ENCODE measurements at regions not wholly inside any gene's neighbourhood (a gene's known extent, or its start where the extent isn't known, plus 50 kb on each side); places are given as distances from the start of the nearest gene placed in this dataset.

DNA sequence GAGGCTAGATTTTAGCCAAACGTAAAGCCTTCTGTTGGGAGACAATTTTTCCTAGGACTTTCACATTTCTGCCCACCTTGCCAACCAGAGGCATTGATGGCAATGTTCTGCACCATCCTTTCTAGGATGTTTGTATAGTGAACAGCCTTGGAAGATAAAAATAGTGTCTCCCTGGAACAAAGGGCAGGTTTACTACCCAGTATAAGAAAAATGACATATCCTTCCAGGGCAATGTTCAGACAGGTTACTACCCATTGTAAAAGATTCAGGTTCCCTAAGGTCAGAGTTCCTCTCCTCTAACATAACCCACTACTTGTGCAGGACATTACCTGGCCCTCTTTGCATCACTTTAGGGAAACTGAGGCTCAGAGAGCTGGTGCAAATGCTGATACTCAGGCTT lies 248.2 kb upstream of the VEPH1 start:
- Histone ChIP-seq H3K4me3 (no peak overlapping the region), H3K27me3 (no peaks in the 10 kb centered on the region), H3K9me3 (no peaks in the 10 kb centered on the region), H3K36me3 (no peaks in the 10 kb centered on the region)
- no peak for DNase-seq

DNA sequence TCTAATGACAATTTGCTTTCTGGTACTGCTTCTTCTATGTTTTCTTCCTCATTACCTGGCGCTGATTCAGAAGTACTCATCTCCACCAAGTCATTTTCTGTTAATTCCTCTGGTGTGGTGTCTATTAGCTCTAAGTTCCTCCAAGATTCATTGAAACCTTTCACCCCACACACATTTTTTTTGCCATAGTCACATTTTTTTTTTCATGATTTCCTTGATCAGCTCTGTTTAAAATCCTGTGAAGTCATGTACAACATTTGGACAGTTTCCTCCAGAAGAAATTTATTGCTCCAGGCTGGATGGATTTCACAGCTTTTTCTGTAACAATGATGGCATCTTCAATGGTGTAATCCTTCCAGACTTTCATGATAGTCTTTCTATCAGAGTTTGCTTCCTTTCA lies 243.2 kb upstream of the VEPH1 start:
- H3K36me3 ChIP-seq = no peaks in the 10 kb centered on the region
- H3K9me3 ChIP-seq = peaks cover 2% of the 10 kb centered on the region
- no peaks in the 10 kb centered on the region for H3K27me3 ChIP-seq
- H3K4me3 ChIP-seq = no peak overlapping the region
- no peak for DNase-seq

DNA sequence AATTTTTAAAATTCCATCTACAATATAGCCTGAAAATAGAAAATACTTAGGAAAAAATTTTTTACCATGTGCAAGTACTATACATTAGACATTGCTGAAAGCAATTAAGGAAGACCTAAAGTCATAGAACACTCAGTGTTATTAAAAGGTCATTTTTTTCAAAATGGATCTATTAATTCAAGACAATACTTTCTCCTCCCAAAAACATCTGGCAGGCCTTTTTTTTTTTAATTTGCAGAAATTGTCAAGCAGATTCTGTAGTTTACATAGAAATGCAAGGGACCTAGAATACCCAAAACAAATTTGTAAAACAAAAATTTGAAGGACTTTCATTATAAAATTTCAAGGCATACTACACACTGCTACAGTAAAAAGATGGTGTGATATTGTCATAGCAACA lies 238.4 kb upstream of the VEPH1 start:
- Histone ChIP-seq H3K9me3 (peaks cover 2% of the 10 kb centered on the region), H3K27me3 (no peaks in the 10 kb centered on the region), H3K36me3 (no peaks in the 10 kb centered on the region), H3K4me3 (no peak overlapping the region)
- DNase-seq = no peak

DNA sequence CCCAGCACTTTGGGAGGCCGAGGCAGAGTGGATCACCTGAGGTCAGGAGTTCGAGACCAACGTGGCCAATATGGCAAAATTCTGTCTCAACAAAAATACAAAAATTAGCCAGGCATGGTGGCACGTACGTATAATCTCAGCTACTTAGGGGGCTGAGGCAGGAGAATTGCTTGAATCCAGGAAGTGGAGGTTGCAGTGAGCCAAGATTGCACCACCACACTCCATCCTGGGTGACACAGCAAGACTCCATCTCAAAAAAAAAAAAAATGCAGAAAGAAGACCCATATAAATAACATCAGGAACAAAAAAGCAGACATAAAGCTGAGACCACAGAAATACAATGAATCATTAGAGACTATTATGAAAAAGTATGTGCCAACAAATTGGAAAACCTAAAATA lies 235.2 kb upstream of the VEPH1 start:
- Histone ChIP-seq H3K36me3 (no peaks in the 10 kb centered on the region), H3K4me3 (no peak overlapping the region), H3K27me3 (no peaks in the 10 kb centered on the region), H3K9me3 (no peaks in the 10 kb centered on the region)
- no peak for DNase-seq

DNA sequence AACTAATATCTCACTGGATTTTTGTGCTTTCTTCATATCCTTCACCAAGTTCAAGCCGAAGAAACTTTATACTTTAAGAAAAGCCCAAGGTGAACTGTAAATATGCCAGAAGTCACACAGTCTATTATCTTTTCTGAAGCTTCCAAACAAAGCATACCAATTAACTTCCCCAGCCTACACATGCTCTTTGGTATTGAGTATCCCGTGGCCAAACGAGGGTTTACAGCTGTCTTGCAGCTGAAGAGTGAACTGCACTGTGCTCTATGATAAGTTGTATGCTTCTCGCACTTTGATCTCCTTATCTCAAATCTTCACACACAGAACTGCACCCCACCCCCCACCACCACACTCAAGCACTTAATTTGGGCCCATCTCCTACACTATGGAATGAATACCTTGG lies 215.6 kb upstream of the VEPH1 start:
- DNase-seq = no peak
- H3K4me3 ChIP-seq = no peak overlapping the region
- H3K36me3 ChIP-seq = no peaks in the 10 kb centered on the region
- H3K9me3 ChIP-seq = no peaks in the 10 kb centered on the region; the same call in none of the 2 replicates
- H3K27me3 ChIP-seq = no peaks in the 10 kb centered on the region; the same call in 1 of the 2 replicates

DNA sequence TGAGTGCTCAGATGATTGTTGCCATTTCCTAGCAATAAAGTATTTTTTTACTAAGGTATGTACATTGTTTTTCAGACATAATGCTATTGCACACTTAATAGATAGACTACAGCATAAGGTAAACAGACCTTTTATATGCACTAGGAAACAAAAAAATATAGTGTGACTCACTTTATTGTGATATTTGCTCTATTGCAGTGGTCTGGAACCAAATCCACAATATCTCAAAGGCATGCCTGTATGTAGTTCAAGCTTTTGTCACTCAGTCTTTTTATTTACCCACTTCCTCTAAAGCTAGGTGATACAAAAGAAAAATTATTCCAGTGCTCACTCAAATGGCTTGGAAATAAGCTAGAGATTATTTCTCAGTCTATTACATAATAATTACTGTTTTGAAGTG lies 209.9 kb upstream of the VEPH1 start:
- no peak overlapping the region for H3K4me3 ChIP-seq
- no peaks in the 10 kb centered on the region for H3K36me3 ChIP-seq
- no peak for DNase-seq
- no peaks in the 10 kb centered on the region; the same call in 1 of the 2 replicates for H3K27me3 ChIP-seq
- peaks cover 4% of the 10 kb centered on the region; the same call in 1 of the 2 replicates for H3K9me3 ChIP-seq

DNA sequence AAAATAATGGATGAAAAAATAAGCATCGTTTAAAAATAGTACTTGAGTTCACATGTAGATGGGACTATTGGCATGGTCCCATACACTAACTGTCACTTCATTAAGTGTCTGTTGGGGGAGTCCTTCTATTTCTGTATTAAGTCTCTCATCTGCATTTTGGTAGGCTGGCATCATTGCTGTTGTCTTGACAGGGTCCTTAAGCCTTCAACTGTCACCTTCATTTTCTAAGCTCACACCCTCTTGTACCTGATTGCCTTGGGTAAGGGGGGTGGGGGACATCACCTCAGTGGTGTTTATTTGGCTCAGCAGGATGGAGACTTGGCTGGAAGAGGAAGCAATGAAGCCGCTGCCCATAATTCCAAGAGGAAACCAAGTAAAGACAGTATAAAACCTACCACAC lies 202.0 kb upstream of the VEPH1 start:
- DNase-seq = no peak
- Histone ChIP-seq H3K36me3 (no peaks in the 10 kb centered on the region), H3K4me3 (no peak overlapping the region)

DNA sequence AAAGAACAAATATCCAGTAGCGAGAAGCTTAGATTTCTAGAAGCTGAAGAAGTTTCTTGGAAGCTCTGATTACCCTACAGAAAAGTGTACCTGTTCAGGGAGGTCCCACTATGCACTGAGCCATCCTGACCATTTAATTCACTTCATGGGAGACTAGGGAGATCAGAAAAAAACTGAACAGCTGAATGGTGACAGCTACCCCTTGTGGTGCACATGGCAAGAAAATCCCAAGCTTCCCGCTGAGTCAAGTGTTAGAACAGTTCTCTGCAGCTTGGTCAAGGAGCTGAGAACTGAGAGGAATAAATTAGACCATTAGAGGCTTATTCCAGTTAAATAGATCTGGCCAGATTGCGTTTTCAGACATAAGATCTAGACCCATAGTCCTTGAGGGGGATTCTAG lies 197.2 kb upstream of the VEPH1 start:
- DNase-seq = no peak
- Histone ChIP-seq H3K4me3 (no peak overlapping the region), H3K27me3 (peaks cover 4% of the 10 kb centered on the region), H3K9me3 (no peaks in the 10 kb centered on the region), H3K36me3 (no peaks in the 10 kb centered on the region)

More for the DNA sequence above, 202.0 kb upstream of the VEPH1 start:
- Histone ChIP-seq H3K9me3 (0 out of 2 replicates have a peak, but pooled peaks cover 3% of the 10 kb centered on the region), H3K27me3 (peaks cover 4% of the 10 kb centered on the region)

DNA sequence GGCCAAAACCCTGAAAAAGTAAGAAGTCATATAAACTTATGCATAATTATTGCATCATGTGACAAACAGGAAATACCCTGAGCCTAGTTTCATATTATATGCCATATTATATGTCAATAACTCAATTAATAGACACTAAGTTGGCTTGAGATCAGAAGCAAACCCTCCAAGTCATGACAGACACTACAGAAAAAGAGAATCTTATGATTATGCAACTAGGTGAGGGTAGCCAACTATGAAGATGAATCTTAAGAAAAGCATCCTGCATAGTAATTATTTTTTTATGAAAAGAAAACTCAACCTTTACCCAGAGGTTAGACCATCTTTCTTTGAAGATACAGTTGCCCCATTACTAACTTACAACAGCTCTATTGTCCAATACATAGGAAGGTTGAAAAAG lies 192.4 kb upstream of the VEPH1 start:
- Histone ChIP-seq H3K36me3 (no peaks in the 10 kb centered on the region), H3K27me3 (no peaks in the 10 kb centered on the region), H3K4me3 (no peak overlapping the region), H3K9me3 (0 out of 2 replicates have a peak, but pooled peaks cover 4% of the 10 kb centered on the region)
- no peak for DNase-seq

DNA sequence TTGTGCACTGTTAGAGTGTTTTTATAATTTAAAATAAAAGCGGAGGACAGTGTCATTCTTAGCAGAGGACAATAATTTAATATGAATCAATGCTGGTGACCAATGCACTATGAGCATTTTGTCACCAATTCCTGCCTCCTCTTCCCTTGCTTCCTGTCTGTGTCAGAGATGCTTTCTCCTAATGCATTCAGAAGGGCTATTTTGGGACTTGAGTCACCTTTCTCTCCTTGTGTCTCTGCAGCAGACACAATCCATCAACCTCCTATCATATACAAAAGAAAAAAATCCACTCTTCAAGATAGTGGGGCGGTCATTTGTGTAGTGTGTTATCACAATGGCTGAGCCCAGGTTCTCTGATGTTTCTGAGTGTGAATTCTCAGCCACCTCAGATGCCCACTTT lies 191.9 kb upstream of the VEPH1 start:
- Histone ChIP-seq H3K4me3 (no peak overlapping the region), H3K27me3 (no peaks in the 10 kb centered on the region), H3K36me3 (no peaks in the 10 kb centered on the region), H3K9me3 (peaks cover 4% of the 10 kb centered on the region; the same call in 1 of the 2 replicates)
- no peak for DNase-seq

DNA sequence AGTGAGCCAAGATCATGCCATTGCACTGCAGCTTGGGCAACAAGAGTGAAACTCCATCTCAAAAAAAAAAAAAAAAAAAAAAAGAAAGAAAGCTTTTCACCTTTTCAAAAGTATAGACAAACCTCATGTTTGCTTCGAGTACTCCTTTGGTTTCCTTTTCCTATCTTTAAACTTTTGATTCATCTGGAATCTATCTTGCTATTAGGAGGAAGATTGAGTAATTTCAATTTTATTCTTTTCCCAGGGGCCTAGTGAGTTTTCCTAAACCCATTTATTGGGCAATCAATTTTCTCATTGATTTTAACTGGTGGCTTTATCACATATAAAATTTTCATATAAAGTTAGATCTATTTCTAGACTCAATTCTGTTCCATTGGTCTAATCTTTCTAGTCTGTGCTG lies 190.5 kb upstream of the VEPH1 start:
- peaks cover 4% of the 10 kb centered on the region; the same call in 1 of the 2 replicates for H3K9me3 ChIP-seq
- H3K36me3 ChIP-seq = no peaks in the 10 kb centered on the region
- H3K4me3 ChIP-seq = no peak overlapping the region
- no peak for DNase-seq
- H3K27me3 ChIP-seq = no peaks in the 10 kb centered on the region

DNA sequence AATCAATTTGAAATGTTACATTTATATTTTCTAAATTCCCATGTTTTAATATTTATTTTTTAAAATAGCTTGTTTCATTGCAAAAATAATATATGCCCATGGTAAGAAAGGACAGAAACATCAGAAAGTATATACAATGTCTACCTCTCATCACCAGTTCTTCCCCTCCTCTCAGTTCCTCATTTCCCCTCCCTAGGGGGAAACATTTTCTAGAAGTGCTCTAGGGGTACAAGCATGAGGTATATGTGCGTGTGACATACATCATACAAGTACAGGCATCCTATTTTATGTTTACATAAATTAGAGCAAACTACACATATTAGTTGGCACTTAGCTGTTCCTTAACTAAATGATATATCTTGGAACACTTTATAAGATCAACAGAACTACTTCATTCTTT lies 189.3 kb upstream of the VEPH1 start:
- Histone ChIP-seq H3K27me3 (no peaks in the 10 kb centered on the region), H3K36me3 (no peaks in the 10 kb centered on the region), H3K9me3 (peaks cover 4% of the 10 kb centered on the region; the same call in 1 of the 2 replicates), H3K4me3 (no peak overlapping the region)
- no peak for DNase-seq

DNA sequence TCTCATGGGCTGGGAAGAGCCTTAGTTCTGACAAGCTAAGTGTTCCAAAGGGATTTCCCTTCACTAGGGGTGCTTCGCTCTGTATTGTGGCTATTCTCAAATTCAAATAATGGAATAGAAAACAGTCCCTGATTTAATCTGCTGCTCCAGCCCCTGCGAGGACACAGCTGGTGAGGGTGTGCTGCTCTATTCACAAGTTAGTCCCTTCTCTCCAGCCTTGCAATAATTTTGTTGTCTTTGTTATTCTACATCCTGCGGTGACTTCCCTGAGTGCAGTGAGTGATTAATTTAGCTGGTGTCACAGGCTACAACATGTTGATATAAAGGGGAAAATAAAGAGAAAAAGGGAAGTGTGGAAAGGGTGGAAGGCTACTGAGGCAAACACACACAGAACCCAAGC lies 180.5 kb upstream of the VEPH1 start:
- Histone ChIP-seq H3K27me3 (no peaks in the 10 kb centered on the region), H3K36me3 (no peaks in the 10 kb centered on the region), H3K4me3 (no peak overlapping the region), H3K9me3 (no peaks in the 10 kb centered on the region)
- DNase-seq = no peak

DNA sequence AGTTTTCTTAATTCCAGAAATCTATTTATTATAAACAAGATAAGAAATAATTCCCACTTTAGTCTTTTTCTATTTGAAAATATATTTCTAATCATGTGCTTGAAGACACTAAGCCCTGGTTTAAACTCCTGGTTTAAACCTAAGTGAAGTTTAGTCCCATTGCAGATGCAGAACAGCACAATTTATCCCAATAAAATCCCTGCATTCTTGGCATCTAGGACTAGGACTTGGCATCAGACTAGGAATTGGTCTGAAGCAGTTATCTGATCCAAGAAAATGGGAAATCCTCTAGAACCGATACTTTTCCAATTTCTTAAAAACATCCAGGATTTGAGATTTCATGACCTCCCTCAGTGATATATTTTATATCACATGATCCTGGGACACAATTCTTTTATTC lies 168.8 kb upstream of the VEPH1 start:
- no peaks in the 10 kb centered on the region for H3K27me3 ChIP-seq
- no peak overlapping the region for H3K4me3 ChIP-seq
- no peaks in the 10 kb centered on the region for H3K9me3 ChIP-seq
- no peak for DNase-seq
- H3K36me3 ChIP-seq = no peaks in the 10 kb centered on the region

DNA sequence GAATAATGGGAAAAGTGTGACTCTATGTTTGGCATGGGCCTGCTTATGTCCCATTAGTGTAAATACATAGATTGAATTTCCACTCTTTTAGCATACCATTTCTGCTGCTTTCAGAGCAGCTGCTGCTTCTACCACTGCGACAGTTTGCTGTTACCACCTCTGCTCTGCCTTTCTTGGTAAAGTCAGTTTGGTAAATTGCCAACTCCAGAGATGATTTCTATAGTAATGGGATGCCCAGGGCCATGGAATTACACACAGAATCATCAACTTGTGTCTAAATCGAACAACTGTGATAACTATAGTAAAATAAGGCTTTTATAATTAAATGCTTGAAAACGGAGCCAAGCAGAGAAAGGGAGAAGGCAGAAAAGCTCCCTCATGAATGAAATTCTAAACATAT lies 168.4 kb upstream of the VEPH1 start:
- no peak for DNase-seq
- Histone ChIP-seq H3K27me3 (no peaks in the 10 kb centered on the region), H3K4me3 (no peak overlapping the region), H3K9me3 (no peaks in the 10 kb centered on the region), H3K36me3 (no peaks in the 10 kb centered on the region)

DNA sequence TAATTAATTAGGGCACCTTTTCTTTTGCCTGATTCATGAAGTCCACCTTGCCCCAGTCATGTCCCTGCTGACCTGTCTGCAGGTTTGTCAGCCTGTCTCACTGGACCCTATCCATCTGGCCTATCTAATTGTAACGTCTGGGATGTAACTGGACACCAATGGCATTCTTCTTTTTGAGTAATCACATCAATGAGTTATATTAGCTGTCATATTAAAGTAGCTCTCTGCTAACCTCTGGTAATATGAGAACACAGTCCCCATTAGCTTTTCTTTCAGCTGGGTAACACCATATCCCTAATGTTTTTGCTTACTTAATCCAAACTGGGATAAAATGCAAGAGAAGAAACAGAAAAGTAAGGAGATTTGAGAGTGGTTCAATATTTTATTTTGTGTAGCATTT lies 166.2 kb upstream of the VEPH1 start:
- H3K9me3 ChIP-seq = no peaks in the 10 kb centered on the region

DNA sequence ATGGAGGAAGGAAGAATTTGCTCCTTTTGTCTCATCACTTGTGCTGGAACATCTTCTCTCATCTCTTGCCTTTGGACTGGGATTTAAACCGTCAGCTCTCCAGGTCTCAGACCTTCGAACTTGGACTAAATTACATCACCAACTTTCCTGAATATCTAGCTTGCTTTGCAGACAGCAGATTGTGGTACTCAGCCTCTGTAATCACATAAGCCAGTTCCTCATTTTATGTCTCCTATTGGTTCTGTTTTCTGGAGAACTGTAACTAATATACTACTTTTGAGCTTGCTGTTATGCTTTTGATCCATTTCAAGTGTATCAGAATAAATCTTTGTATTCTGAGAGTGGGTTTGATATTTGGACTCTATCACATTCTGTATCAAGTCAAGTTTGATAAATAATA lies 164.3 kb upstream of the VEPH1 start:
- Histone ChIP-seq H3K4me3 (no peak overlapping the region), H3K9me3 (no peaks in the 10 kb centered on the region), H3K36me3 (no peaks in the 10 kb centered on the region), H3K27me3 (0 out of 2 replicates have a peak, but pooled peaks cover 2% of the 10 kb centered on the region)
- DNase-seq = no peak

More for the DNA sequence above, 166.2 kb upstream of the VEPH1 start:
- DNase-seq = no peak
- H3K36me3 ChIP-seq = no peaks in the 10 kb centered on the region
- no peak overlapping the region for H3K4me3 ChIP-seq
- H3K27me3 ChIP-seq = 0 out of 2 replicates have a peak, but pooled peaks cover 2% of the 10 kb centered on the region

DNA sequence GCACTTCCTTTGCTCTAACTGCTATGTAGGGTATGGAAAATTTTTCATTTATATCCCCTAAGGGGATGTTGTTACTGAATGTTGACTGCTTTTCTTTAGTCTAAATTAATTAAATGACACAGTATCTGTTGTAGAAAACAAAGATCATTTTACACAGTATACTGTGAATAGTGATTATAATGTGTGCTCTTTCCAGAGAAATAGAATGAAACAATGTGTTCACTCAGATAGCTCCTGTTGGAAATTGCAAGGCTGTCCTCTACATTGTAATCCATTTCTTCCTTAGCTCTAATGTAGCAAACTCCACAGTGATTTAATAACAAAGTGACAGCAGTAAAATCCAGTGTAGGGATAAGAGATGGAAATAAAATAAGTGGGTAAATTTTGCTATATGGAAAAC lies 159.0 kb upstream of the VEPH1 start:
- no peak for DNase-seq

DNA sequence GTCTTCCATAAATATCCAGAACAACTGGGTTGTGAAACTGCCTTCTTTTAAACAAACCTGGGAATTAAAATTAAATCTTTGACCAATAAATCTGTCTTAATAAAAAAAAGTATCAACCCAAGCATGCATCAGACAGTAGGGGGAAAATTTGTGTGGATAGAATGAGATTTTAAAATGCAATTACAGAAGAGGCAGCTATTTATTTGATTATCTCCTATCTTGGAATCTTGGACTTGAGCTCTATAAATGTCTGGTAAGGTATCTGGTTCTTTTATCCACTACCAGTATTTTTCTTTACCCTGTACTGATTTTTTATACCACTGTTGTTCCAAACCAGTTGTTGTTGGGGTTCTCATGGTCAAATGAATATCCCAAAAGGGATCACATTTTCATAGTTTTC lies 157.6 kb upstream of the VEPH1 start:
- DNase-seq = no peak
- Histone ChIP-seq H3K9me3 (no peaks in the 10 kb centered on the region), H3K36me3 (no peaks in the 10 kb centered on the region), H3K27me3 (0 out of 2 replicates have a peak, but pooled peaks cover 2% of the 10 kb centered on the region), H3K4me3 (no peak overlapping the region)

More for the DNA sequence above, 159.0 kb upstream of the VEPH1 start:
- 0 out of 2 replicates have a peak, but pooled peaks cover 2% of the 10 kb centered on the region for H3K27me3 ChIP-seq
- no peaks in the 10 kb centered on the region for H3K36me3 ChIP-seq
- no peak overlapping the region for H3K4me3 ChIP-seq
- H3K9me3 ChIP-seq = no peaks in the 10 kb centered on the region
